ENCODE measurements at regions not wholly inside any gene's neighbourhood (a gene's known extent, or its start where the extent isn't known, plus 50 kb on each side); places are given as distances from the start of the nearest gene placed in this dataset.
"Not testable (repeated sequence)": the region's sequence is repeated elsewhere in the genome, so short reads cannot be mapped to it uniquely, and the experiment has no call there.

DNA sequence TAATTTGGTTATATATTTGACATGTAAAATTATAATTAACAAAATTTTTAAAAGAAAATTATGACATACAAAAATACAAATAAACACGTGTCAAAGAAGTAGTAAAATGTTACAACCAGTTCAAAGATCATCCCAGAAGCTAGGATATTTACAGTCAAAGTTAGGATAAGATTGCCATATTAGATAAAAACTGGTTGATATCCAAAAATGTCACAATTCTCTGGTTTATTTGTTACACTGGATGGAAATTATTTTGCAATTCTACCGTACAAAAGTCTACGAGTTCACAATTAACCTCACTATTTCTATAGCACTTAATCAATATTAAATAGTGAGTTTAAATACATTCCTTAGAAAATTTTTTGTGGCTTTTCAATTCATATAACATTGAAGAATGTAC, 673.8 kb downstream of the GBE1 start:
- Histone ChIP-seq H4K20me1 (ENCODE audit: insufficient read depth, low read depth, low read length) (no peaks in the 10 kb centered on the region), H3K27ac (ENCODE audit: low read length) (no peak overlapping the region), H3K9me3 (ENCODE audit: low read length) (no peaks in the 10 kb centered on the region), H3K4me2 (ENCODE audit: low read depth, low read length, poor library complexity, severe bottlenecking) (no peak overlapping the region), H2AFZ (ENCODE audit: low read length) (no peak overlapping the region), H3K36me3 (ENCODE audit: insufficient read depth, low read length) (no peaks in the 10 kb centered on the region), H3K27me3 (ENCODE audit: low read length) (no peaks in the 10 kb centered on the region), H3K79me2 (ENCODE audit: low read length) (no peaks in the 10 kb centered on the region), H3K4me3 (ENCODE audit: low read length) (no peak overlapping the region), H3K9ac (ENCODE audit: low read length) (no peak overlapping the region), H3K9me2 (replicated peaks; ENCODE audit: insufficient read depth, low read length) (no peaks in the 10 kb centered on the region), H3K4me1 (ENCODE audit: low read length) (no peaks in the 10 kb centered on the region)
- DNase-seq: no peak

DNA sequence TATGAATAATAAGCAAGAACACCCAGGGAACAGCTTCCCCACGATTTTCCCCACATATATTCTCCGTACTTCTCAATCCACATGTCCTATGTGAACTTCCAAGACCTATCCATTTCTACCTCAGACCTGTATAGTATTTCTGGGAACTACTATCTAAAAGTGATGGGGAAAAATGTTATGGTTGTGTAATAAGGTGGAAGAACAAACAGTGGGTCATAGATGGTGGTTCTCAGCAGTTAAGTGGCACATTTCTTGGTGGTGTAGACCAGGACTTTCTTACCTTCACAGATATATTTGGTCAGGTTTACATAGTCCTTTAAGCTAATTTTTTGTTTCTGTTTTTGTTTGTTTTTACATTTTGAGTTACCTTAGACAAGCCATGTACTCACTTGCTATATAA, 675.1 kb downstream of the GBE1 start:
- Histone ChIP-seq H3K9me2 (replicated peaks; ENCODE audit: insufficient read depth, low read length) (no peaks in the 10 kb centered on the region), H3K9ac (ENCODE audit: low read length) (no peak overlapping the region), H3K27me3 (ENCODE audit: low read length) (no peaks in the 10 kb centered on the region), H2AFZ (ENCODE audit: low read length) (no peak overlapping the region), H4K20me1 (ENCODE audit: insufficient read depth, low read depth, low read length) (no peaks in the 10 kb centered on the region), H3K4me1 (ENCODE audit: low read length) (no peaks in the 10 kb centered on the region), H3K4me3 (ENCODE audit: low read length) (no peak overlapping the region), H3K9me3 (ENCODE audit: low read length) (no peaks in the 10 kb centered on the region), H3K4me2 (ENCODE audit: low read depth, low read length, poor library complexity, severe bottlenecking) (no peak overlapping the region), H3K27ac (ENCODE audit: low read length) (no peak overlapping the region), H3K36me3 (ENCODE audit: insufficient read depth, low read length) (no peaks in the 10 kb centered on the region), H3K79me2 (ENCODE audit: low read length) (no peaks in the 10 kb centered on the region)
- DNase-seq: no peak

DNA sequence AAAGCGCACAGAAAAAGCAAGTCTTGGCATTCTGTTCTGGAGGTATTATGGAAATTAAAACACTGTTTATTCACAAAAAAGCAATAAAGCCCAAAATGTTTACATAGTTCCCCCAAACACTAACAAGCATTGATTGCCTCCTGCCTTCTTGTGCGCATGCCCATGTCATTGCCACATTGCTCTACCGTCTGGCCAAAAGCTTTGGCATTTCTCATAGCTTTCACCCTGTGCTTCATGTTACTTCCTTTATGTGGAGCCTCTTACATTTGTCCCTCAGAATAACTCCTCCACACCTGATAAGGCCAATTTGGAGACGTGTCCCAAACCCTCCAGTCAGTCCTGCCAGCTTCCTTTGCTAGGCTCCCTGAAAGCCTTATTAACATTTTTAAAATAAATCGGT, 680.8 kb downstream of the GBE1 start:
- H3K4me3 ChIP-seq (ENCODE audit: low read length): no peak overlapping the region
- H3K27ac ChIP-seq (ENCODE audit: low read length): no peak overlapping the region
- no peak for DNase-seq
- H2AFZ ChIP-seq (ENCODE audit: low read length): no peak overlapping the region
- H3K36me3 ChIP-seq (ENCODE audit: insufficient read depth, low read length): no peaks in the 10 kb centered on the region
- no peak overlapping the region for H3K9ac ChIP-seq (ENCODE audit: low read length)
- H3K27me3 ChIP-seq (ENCODE audit: low read length): no peaks in the 10 kb centered on the region
- no peak overlapping the region for H3K4me2 ChIP-seq (ENCODE audit: low read depth, low read length, poor library complexity, severe bottlenecking)
- no peaks in the 10 kb centered on the region for H3K79me2 ChIP-seq (ENCODE audit: low read length)
- no peaks in the 10 kb centered on the region for H3K9me3 ChIP-seq (ENCODE audit: low read length)
- no peaks in the 10 kb centered on the region for H3K9me2 ChIP-seq (replicated peaks; ENCODE audit: insufficient read depth, low read length)
- no peaks in the 10 kb centered on the region for H4K20me1 ChIP-seq (ENCODE audit: insufficient read depth, low read depth, low read length)
- no peaks in the 10 kb centered on the region for H3K4me1 ChIP-seq (ENCODE audit: low read length)

DNA sequence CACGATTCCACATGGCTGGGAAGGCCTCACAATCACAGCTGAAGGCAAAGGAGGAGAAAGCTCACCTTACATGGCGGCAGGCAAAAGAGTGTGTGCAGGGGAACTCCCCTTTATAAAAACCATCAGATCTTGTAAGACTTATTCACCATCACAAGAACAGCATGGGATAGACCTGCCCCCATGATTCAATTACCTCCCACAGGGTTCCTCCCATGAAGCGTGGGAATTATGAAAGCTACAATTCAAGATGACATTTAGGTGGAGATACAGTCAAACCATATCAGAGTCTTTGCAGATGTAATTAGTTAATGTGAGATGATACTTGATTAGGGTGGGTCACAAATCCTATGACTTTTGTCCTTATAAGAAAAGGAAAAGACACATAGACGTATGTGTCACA, 688.9 kb downstream of the GBE1 start:
- H3K79me2 ChIP-seq (ENCODE audit: low read length): no peaks in the 10 kb centered on the region
- no peak overlapping the region for H2AFZ ChIP-seq (ENCODE audit: low read length)
- H3K36me3 ChIP-seq (ENCODE audit: insufficient read depth, low read length): no peaks in the 10 kb centered on the region
- no peak overlapping the region for H3K9ac ChIP-seq (ENCODE audit: low read length)
- no peaks in the 10 kb centered on the region for H3K9me2 ChIP-seq (replicated peaks; ENCODE audit: insufficient read depth, low read length)
- H3K27ac ChIP-seq (ENCODE audit: low read length): no peak overlapping the region
- no peak overlapping the region for H3K4me3 ChIP-seq (ENCODE audit: low read length)
- H4K20me1 ChIP-seq (ENCODE audit: insufficient read depth, low read depth, low read length): no peaks in the 10 kb centered on the region
- no peaks in the 10 kb centered on the region for H3K4me1 ChIP-seq (ENCODE audit: low read length)
- no peaks in the 10 kb centered on the region for H3K9me3 ChIP-seq (ENCODE audit: low read length)
- H3K27me3 ChIP-seq (ENCODE audit: low read length): no peaks in the 10 kb centered on the region
- no peak for DNase-seq
- no peak overlapping the region for H3K4me2 ChIP-seq (ENCODE audit: low read depth, low read length, poor library complexity, severe bottlenecking)

DNA sequence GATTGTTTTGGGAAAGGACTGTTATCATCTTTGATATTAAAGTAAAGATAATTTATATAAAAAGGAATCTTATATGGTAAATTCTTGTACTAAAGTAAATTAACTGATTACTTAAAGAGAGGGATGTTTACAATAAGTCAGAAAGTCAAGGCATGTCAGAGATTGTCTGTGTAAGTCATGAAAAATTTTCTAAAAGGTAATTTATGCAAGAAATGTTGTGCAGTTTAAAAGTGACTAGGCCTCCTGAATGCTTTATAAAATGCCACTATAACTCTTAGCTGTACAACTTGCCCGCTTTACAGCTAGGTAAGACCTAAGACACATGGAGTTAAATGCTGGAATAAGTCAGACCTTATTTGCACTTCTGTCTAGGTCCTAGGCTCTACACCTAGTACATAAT, 692.9 kb downstream of the GBE1 start:
- Histone ChIP-seq H3K27ac (ENCODE audit: low read length) (no peak overlapping the region), H3K27me3 (ENCODE audit: low read length) (no peaks in the 10 kb centered on the region)

DNA sequence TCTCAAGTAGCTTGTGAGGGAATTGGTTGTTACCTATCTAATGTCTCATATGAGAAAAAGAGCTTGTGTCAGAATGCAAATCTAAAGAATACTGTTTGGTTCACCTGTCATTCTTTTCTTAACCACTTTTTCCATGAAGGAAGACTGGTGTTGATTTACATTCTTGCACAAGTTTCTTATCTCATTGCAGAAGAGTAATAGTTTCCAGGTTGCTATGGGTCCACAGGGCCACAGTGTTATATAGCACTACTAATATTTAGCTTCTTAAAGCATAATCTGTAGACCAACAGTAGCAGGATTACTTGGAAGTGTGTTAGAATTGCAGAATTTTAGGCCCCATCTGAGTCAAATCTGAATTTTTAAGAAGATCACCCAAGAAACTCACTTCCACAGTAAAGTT, 697.5 kb downstream of the GBE1 start:
- Histone ChIP-seq H3K9ac (ENCODE audit: low read length) (no peak overlapping the region), H4K20me1 (ENCODE audit: insufficient read depth, low read depth, low read length) (no peaks in the 10 kb centered on the region), H3K9me2 (replicated peaks; ENCODE audit: insufficient read depth, low read length) (no peaks in the 10 kb centered on the region), H3K4me2 (ENCODE audit: low read depth, low read length, poor library complexity, severe bottlenecking) (no peak overlapping the region), H3K9me3 (ENCODE audit: low read length) (no peaks in the 10 kb centered on the region), H3K36me3 (ENCODE audit: insufficient read depth, low read length) (no peaks in the 10 kb centered on the region), H3K79me2 (ENCODE audit: low read length) (no peaks in the 10 kb centered on the region), H3K4me1 (ENCODE audit: low read length) (no peaks in the 10 kb centered on the region), H3K27me3 (ENCODE audit: low read length) (no peaks in the 10 kb centered on the region), H2AFZ (ENCODE audit: low read length) (no peak overlapping the region), H3K27ac (ENCODE audit: low read length) (no peak overlapping the region), H3K4me3 (ENCODE audit: low read length) (no peak overlapping the region)
- DNase-seq: no peak

More for the DNA sequence above, 692.9 kb downstream of the GBE1 start:
- no peak overlapping the region for H2AFZ ChIP-seq (ENCODE audit: low read length)
- no peaks in the 10 kb centered on the region for H3K9me3 ChIP-seq (ENCODE audit: low read length)
- H3K4me3 ChIP-seq (ENCODE audit: low read length): no peak overlapping the region
- no peak for DNase-seq
- no peaks in the 10 kb centered on the region for H3K4me1 ChIP-seq (ENCODE audit: low read length)
- H3K9ac ChIP-seq (ENCODE audit: low read length): no peak overlapping the region
- no peaks in the 10 kb centered on the region for H3K9me2 ChIP-seq (replicated peaks; ENCODE audit: insufficient read depth, low read length)
- H4K20me1 ChIP-seq (ENCODE audit: insufficient read depth, low read depth, low read length): no peaks in the 10 kb centered on the region
- no peaks in the 10 kb centered on the region for H3K79me2 ChIP-seq (ENCODE audit: low read length)
- no peaks in the 10 kb centered on the region for H3K36me3 ChIP-seq (ENCODE audit: insufficient read depth, low read length)
- H3K4me2 ChIP-seq (ENCODE audit: low read depth, low read length, poor library complexity, severe bottlenecking): no peak overlapping the region

DNA sequence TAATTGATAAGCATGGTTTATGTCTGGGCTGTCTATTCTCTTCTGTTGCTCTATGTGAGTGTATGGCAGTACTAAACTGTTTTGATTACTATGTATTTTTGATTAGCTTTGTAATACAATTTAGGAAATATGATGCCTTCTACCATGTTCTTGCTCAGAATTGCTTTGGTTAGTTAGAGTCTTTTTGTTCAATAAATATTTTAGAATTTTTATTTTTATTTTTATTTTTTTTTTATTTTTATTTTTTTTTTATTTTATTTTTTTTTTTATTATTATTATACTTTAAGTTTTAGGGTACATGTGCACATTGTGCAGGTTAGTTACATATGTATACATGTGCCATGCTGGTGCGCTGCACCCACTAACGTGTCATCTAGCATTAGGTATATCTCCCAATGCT, 710.3 kb downstream of the GBE1 start:
- H3K9me3 ChIP-seq (ENCODE audit: low read length); H3K4me1 ChIP-seq (ENCODE audit: low read length); DNase-seq; H3K79me2 ChIP-seq (ENCODE audit: low read length); H3K4me2 ChIP-seq (ENCODE audit: low read depth, low read length, poor library complexity, severe bottlenecking); H2AFZ ChIP-seq (ENCODE audit: low read length); H3K27ac ChIP-seq (ENCODE audit: low read length); H3K9ac ChIP-seq (ENCODE audit: low read length); H3K36me3 ChIP-seq (ENCODE audit: insufficient read depth, low read length); H3K27me3 ChIP-seq (ENCODE audit: low read length); H4K20me1 ChIP-seq (ENCODE audit: insufficient read depth, low read depth, low read length); H3K9me2 ChIP-seq (replicated peaks; ENCODE audit: insufficient read depth, low read length); H3K4me3 ChIP-seq (ENCODE audit: low read length): not testable (repeated sequence)

DNA sequence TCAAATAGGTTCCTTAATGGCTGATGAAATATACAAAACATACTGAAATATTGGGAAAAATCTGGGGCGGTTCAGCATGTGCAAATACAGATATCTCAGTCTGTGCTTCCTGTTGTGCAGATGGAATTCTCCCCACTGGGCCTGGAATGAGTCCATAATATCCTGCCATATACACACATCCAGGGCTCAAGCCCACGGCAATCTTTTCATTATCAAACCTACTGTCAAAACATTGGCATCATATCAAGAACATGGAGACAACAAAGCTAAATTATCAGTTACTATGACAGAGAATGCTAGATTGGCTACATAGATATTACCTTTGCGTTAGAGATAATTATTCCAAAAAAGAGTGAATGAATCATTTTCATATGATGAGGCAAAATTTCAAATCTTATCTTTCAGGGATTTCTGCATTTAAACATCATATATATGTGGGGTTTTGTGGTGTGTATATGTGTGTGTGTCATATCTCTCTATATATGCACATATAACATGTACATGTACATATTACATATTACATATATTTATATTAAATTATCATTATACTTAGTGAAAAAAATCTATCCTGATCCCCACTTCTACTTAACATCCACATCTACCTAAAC, 713.3 kb downstream of the GBE1 start:
- H3K27me3 ChIP-seq (ENCODE audit: low read length): no peaks in the 10 kb centered on the region
- H3K27ac ChIP-seq (ENCODE audit: low read length): no peak overlapping the region
- H3K79me2 ChIP-seq (ENCODE audit: low read length): no peaks in the 10 kb centered on the region
- DNase-seq: no peak
- H3K9me3 ChIP-seq (ENCODE audit: low read length): no peaks in the 10 kb centered on the region
- no peaks in the 10 kb centered on the region for H3K9me2 ChIP-seq (replicated peaks; ENCODE audit: insufficient read depth, low read length)
- no peak overlapping the region for H3K9ac ChIP-seq (ENCODE audit: low read length)
- no peaks in the 10 kb centered on the region for H3K36me3 ChIP-seq (ENCODE audit: insufficient read depth, low read length)
- no peak overlapping the region for H3K4me3 ChIP-seq (ENCODE audit: low read length)
- H2AFZ ChIP-seq (ENCODE audit: low read length): no peak overlapping the region
- no peak overlapping the region for H3K4me2 ChIP-seq (ENCODE audit: low read depth, low read length, poor library complexity, severe bottlenecking)
- no peaks in the 10 kb centered on the region for H3K4me1 ChIP-seq (ENCODE audit: low read length)
- no peaks in the 10 kb centered on the region for H4K20me1 ChIP-seq (ENCODE audit: insufficient read depth, low read depth, low read length)

DNA sequence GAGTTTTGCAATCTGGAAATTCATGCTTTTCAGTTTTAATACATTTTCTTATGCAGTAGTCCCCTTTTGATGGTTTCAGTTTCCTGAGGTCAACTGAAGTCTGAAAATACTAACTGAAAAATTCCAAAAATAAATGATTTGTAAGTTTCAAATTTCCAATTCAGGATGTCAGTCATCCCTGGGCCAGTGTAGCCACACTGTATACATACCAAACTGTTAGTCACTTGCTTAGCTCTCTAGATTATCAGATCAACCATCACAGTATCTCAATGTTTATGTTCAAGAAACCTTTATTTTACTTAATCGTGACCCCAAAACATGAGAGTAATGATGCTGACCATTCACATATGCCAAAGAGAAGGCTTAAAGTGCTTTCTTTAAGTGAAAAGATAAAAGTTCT, 715.5 kb downstream of the GBE1 start:
- H4K20me1 ChIP-seq (ENCODE audit: insufficient read depth, low read depth, low read length): no peaks in the 10 kb centered on the region
- H3K27me3 ChIP-seq (ENCODE audit: low read length): no peaks in the 10 kb centered on the region
- H3K4me1 ChIP-seq (ENCODE audit: low read length): no peaks in the 10 kb centered on the region
- H3K36me3 ChIP-seq (ENCODE audit: insufficient read depth, low read length): no peaks in the 10 kb centered on the region
- no peak overlapping the region for H3K9ac ChIP-seq (ENCODE audit: low read length)
- no peaks in the 10 kb centered on the region for H3K9me3 ChIP-seq (ENCODE audit: low read length)
- no peak overlapping the region for H2AFZ ChIP-seq (ENCODE audit: low read length)
- no peaks in the 10 kb centered on the region for H3K79me2 ChIP-seq (ENCODE audit: low read length)
- H3K9me2 ChIP-seq (replicated peaks; ENCODE audit: insufficient read depth, low read length): no peaks in the 10 kb centered on the region
- H3K4me3 ChIP-seq (ENCODE audit: low read length): no peak overlapping the region
- DNase-seq: no peak
- H3K4me2 ChIP-seq (ENCODE audit: low read depth, low read length, poor library complexity, severe bottlenecking): no peak overlapping the region
- no peak overlapping the region for H3K27ac ChIP-seq (ENCODE audit: low read length)
